ENCODE measurements at regions not wholly inside any gene's neighbourhood (a gene's known extent, or its start where the extent isn't known, plus 50 kb on each side); places are given as distances from the start of the nearest gene placed in this dataset.
A peak's percentile ranks its signal among the peaks of the same experiment; 100 is the strongest.
"Not testable (repeated sequence)": the region's sequence is repeated elsewhere in the genome, so short reads cannot be mapped to it uniquely, and the experiment has no call there.

DNA sequence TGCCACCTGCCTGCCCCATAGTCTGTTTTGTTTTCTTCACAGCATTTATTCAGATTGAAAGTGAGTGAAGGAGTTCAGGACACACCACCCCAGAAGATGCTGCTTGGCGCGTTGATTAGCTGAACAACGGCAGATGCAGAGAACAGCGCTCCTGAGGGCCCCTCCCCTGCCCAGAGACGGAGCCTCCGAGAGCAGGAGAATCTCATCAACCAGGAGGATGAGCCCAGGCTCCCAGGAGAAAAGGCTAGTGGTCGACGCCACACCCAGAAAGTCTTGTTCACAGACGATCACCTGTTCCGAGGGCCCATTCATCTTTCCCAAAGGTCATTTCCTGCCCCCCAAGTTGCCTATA, 180.4 kb upstream of the PPP1R26 start:
- DNase-seq = peak; percentile 22

GRCh38 chr9:135299651-135300345, 179.8 kb upstream of the PPP1R26 start:
- DNase-seq = no peak

DNA sequence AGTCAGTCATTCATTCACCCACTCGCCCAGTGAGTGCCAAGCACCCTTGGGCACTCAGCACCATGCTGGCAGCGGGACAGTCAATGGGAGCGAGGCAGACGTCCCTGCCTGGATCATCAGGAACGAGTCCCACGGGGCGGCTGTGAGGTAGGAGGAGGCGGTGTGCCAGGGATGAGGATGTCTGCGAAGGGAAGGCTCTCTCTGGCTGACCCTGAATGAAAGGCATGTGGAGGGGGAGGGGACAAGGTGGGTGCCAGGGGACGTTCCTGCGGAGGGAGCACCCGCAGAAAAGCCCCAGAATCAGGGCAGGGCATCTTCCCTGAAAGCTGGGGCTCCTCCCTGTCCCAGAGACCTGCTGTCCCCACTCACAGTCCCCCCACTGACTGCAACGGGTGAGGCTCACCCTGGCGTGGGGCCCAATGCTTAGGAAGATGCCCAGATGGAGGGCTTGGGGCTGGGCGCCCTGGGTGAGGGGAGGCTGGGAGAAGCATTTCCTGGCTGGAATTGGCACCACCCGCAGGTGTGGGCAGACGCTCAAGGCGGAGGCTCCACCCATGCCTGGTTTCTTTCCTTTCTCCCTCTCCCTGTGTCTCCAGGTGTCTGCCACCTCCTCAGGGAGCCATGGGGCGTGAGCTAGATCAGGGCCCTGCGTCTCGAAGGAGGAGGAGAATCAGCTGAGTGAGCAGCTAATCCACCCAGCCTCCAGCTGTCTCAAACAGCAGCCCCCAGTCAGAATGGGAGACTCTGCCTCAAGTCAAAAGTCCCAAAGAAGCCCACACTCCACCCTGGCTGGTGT, 179.0 kb upstream of the PPP1R26 start:
- DNase-seq = peak; percentile 49

DNA sequence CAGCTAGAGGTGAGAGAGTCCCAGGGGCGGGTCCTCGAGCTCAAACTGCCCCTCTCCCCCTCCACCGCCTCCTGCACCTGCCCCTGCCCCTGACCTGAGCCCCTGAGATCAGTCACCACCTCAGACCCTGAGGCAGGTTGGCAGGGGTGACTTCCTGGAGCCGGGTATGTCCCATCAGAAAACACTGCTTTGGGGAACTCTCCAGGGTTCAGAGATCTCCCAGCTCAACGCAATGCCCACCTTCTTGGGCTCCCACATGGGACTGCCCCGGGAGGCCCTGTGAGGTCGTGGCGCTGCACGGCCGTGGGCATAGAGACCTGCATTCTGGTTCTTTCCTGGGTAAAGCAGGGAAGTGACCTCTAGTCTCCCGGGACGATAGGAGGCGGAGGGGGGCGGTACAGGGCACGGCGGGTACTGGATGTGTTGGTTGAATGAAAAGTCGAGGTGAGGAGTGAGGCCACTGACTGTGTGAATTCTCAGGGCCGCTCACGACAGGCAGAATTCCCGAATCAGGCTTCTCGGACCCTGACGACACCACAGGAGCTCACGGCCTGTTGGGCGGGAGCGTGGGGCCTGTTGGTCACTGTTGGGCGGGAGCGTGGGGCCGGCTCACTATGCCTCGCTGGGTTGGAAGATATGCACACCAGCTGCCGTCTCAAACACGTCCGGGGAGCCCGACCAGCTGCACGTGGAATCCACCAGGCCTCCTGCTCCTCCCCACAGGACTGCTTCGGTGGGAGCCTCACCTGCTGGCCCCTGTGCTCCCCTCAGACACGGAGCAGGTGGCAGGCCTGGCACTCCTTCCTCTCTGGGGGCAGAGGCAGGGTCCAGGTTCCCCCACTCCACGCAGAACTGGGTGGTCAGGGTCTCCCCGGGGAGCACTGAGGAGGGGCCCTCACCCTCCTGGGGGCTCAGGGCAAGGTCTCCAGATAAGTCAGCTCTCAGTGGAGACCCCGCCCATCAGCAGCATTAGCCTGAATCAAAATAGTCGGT, 178.0 kb upstream of the PPP1R26 start:
- DNase-seq = no peak

GRCh38 chr9:135302329-135303279, 177.0 kb upstream of the PPP1R26 start:
- DNase-seq = no peak

GRCh38 chr9:135303280-135303647, 176.3 kb upstream of the PPP1R26 start:
- no peak for DNase-seq

- DNase-seq = no peak
Measured at GRCh38 chr9:135303865-135304499, 175.6 kb upstream of the PPP1R26 start.

DNA sequence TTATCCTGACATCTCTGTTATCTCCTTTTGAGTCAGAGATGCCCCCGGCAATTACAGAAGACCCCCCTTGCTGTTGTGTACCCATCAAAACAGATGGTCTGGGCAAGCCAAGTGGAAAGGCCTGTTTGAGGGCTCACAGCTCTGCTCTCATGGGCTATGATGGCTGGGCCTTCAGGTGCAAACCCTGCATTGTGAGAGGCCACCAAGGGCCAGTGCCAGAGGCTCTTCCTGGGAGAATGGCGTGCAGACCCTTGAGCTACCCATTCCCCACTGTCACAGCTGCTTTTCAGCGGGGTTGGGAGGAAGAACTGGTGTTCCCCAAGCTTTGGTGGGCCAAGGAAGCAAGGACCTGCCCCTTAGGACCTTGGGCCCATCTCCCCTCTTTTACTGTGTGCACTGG, 174.7 kb upstream of the PPP1R26 start:
- no peak for DNase-seq

DNA sequence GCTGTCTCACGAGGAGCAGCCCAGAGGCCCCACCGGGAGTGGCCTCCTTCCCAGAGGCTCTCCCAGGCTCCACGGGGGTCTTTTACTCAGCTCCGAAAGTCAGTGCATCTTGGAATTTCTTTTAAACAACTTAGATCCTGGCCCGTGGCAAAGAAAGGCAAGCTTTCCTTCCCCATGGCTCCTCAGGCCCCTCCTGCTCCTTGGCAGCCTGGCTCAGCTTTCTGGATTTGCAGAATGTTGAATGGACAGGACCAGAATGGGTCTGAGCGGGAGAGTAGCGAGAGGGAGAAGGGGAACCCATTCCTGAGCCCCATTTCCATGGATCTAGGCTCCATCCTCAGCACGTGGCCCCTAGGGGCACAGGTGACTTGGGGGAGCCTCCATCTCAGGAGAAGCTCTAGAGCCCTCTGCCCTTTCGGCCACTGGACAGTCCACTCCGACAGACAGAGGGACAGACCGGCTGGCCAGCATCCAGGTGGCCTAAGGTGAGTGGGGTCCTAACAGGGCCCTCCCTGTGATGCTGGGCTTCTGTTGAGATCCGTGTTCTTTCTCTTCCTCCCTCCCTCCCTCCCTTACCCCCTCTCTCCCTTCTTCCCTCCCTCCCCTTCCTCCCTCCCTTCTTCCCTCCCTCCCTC, 173.9 kb upstream of the PPP1R26 start:
- no peak for DNase-seq

GRCh38 chr9:135306699-135307098, 172.9 kb upstream of the PPP1R26 start:
- DNase-seq = no peak

DNA sequence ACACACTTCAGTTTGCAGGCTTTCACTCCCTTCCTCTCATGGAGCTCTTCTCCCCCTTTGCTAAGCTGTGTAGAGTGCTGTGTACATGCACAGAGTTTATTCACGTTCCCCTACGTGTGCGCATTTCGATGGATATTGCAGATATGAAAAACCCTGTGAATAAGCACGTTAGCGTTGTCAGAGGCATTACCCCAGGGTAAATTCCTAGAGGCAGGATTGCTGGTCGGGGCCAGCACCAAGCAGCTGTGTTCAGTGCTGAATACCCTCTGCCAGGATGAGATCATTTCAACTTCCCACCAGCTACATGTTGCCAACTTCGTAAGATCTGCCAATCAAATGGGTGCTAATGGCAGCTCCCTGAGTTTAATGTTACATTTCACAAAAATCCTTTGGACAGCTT, 172.3 kb upstream of the PPP1R26 start:
- DNase-seq = no peak

DNA sequence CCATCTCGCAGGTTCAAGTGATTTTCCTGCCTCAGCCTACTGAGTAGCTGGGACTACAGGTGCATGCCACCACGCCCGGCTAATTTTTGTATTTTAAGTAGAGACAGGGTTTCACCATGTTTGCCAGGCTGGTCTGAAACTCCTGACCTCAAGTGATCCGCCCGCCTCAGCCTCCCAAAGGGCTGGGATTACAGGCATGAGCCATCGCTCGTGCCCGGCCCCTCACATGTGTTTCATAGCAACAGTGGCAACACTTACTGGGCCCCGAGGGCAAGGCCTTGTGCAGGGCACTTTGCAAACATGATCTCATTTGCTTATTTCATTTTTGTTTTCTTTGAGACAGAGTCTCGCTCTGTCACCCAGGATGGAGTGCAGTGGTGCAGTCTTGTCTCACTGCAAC, 171.7 kb upstream of the PPP1R26 start:
- not testable (repeated sequence) for DNase-seq

GRCh38 chr9:135308821-135309762, 170.5 kb upstream of the PPP1R26 start:
- DNase-seq = no peak

DNA sequence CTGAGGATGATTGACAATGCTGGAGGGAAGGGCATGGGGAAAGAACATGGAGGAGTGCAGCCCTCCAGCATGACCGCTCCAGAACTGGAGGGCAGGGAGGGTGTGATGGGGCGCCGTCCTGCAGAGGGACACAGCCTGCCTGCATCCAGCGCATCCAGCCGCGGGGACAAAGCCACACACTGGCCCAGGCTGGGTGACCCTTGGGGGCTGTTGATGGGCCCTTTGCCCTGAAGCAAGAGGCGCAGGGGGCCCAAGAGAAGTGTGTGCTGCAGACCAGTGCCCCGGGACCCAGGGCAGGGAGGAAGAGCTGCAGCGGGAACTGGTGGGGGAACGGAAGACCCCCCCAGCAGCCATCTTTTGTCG, 169.8 kb upstream of the PPP1R26 start:
- DNase-seq = no peak

- no peak for DNase-seq
Measured at GRCh38 chr9:135310134-135310533, 169.4 kb upstream of the PPP1R26 start.

DNA sequence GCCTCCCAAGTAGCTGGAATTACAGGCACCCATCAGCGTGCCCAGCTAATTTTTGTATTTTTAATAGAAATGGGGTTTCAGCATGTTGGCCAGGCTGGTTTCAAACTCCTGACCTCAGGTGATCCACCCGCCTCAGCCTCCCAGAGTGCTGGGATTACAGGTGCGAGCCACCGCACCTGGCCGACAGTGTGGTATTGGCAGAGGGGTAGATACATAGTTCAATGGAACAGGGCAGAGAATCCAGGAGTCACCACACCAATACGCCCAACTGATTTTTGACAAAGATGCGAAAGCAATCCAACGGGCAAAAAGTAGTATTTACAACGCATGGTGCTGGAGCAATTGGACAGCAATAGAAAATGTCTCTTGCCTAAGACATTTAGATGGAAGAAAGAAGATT, 164.0 kb upstream of the PPP1R26 start:
- no peak for DNase-seq

GRCh38 chr9:135320331-135320730, 159.3 kb upstream of the PPP1R26 start:
- DNase-seq = no peak

- no peak for DNase-seq
Measured at GRCh38 chr9:135320943-135321342, 158.6 kb upstream of the PPP1R26 start.

GRCh38 chr9:135321580-135321979, 158.0 kb upstream of the PPP1R26 start:
- no peak for DNase-seq

- DNase-seq = no peak
Measured at GRCh38 chr9:135324329-135324728, 155.3 kb upstream of the PPP1R26 start.

All from NCI-H82 (cell line).